H1 (cell line): ENCODE measurements at regions not wholly inside any gene's neighbourhood (a gene's known extent, or its start where the extent isn't known, plus 50 kb on each side); places are given as distances from the start of the nearest gene placed in this dataset.
A peak's percentile ranks its signal among the peaks of the same experiment; 100 is the strongest.
"Not testable (repeated sequence)": the region's sequence is repeated elsewhere in the genome, so short reads cannot be mapped to it uniquely, and the experiment has no call there.

Source experiments
- CTCF ChIA-PET: fragments of 300-600 bp; sonication (Branson Sonifier 250); formaldehyde crosslinking; loops from one replicate; lab custom pipeline; 2021; ENCODE audit not compliant: partially characterized antibody; lab: Charles Lee
- POLR2A ChIA-PET: fragments of 300-600 bp; sonication (Branson Sonifier 250); formaldehyde crosslinking; loops from one replicate; lab custom pipeline; 2021; ENCODE audit warnings: inconsistent platforms; ENCODE audit not compliant: partially characterized antibody; lab: Charles Lee
- DNase-seq, 2 experiments: peaks; one replicate each; pipeline versions ENCODE4 v3.0.0 to v3.0.0-alpha.2; 2010 to 2022; ENCODE audit warnings: low spot score in 2 of 2, low read depth in 1 of 2, mixed read lengths in 1 of 2
- FAIRE-seq: peaks from 2 replicates; lab custom pipeline; 2011; peaks lifted over from hg19 to GRCh38; lab: Jason Lieb, UNC
- H2AFZ ChIP-seq: 2 replicates; pipeline ENCODE4 v1.8.1; 2012; ENCODE audit warnings: low read length, inconsistent platforms
- H2AK5ac ChIP-seq: 2 replicates; pipeline ENCODE4 v1.6.1; 2013; ENCODE audit warnings: low read depth, low read length
- H2BK120ac ChIP-seq: replicated peaks from 2 replicates; pipeline ENCODE3; 2013; ENCODE audit warnings: low read depth, low read length, inconsistent platforms
- H2BK12ac ChIP-seq: 2 replicates; pipeline ENCODE4 v1.6.1; 2013; ENCODE audit warnings: low read depth, low read length
- H2BK15ac ChIP-seq: 2 replicates; pipeline ENCODE4 v1.6.1; 2013; ENCODE audit warnings: low read length
- H2BK20ac ChIP-seq: 2 replicates; pipeline ENCODE4 v1.6.1; 2013; ENCODE audit warnings: low read length
- H2BK5ac ChIP-seq: 2 replicates; pipeline ENCODE4 v1.6.1; 2013; ENCODE audit warnings: low read depth, low read length
- H3K14ac ChIP-seq: 2 replicates; pipeline ENCODE4 v1.6.1; 2013; ENCODE audit warnings: inconsistent platforms; ENCODE audit not compliant: insufficient read length
- H3K18ac ChIP-seq: 2 replicates; pipeline ENCODE4 v1.6.1; 2013; ENCODE audit warnings: low read length; ENCODE audit errors: extremely low read depth
- H3K23ac ChIP-seq: 2 replicates; pipeline ENCODE4 v1.6.1; 2013; ENCODE audit warnings: inconsistent platforms; ENCODE audit not compliant: insufficient read length
- H3K23me2 ChIP-seq: 2 replicates; pipeline ENCODE4 v1.6.1; 2013; ENCODE audit warnings: low read depth, low read length
- H3K27ac ChIP-seq: 2 replicates; pipeline ENCODE4 v1.6.1; 2011; ENCODE audit warnings: low read depth, low read length, inconsistent platforms
- H3K27me3 ChIP-seq, 4 experiments: replicated peaks in 1 of 4; 1 replicate in 1 of 4; 2 replicates in 3 of 4; pipeline versions ENCODE4 v1.6.1 to v1.8.1; 2011 to 2013; ENCODE audit warnings: low read length in 3 of 4, mild to moderate bottlenecking in 3 of 4, inconsistent platforms in 2 of 4, mixed read lengths in 2 of 4, moderate library complexity in 1 of 4; ENCODE audit not compliant: control insufficient read depth in 3 of 4, insufficient read depth in 3 of 4; ENCODE audit errors: extremely low read depth in 1 of 4
- H3K36me3 ChIP-seq, 4 experiments: 2 replicates each; pipeline versions ENCODE4 v1.6.1 to v1.8.1; 2011 to 2013; ENCODE audit warnings: mild to moderate bottlenecking in 4 of 4, low read length in 3 of 4, moderate library complexity in 2 of 4, control low read depth in 1 of 4, inconsistent platforms in 1 of 4; ENCODE audit not compliant: insufficient read depth in 4 of 4, control insufficient read depth in 2 of 4
- H3K4ac ChIP-seq: replicated peaks from 2 replicates; pipeline ENCODE3; 2013; ENCODE audit warnings: low read length, low read depth, mixed read lengths, inconsistent platforms; ENCODE audit not compliant: insufficient read length
- H3K4me1 ChIP-seq, 4 experiments: replicated peaks in 1 of 4; 1 replicate in 1 of 4; 2 replicates in 3 of 4; pipeline versions ENCODE4 v1.6.1 to v1.8.1; 2011 to 2013; ENCODE audit warnings: low read length in 3 of 4, inconsistent platforms in 2 of 4, mixed read lengths in 1 of 4; ENCODE audit not compliant: insufficient read depth in 4 of 4, control insufficient read depth in 3 of 4
- H3K4me2 ChIP-seq, 2 experiments: 2 replicates each; pipeline versions ENCODE4 v1.6.1 to v1.8.1; 2011 to 2013; ENCODE audit warnings: low read depth in 2 of 2, low read length in 2 of 2, control low read depth in 1 of 2, inconsistent platforms in 1 of 2, mild to moderate bottlenecking in 1 of 2; ENCODE audit not compliant: insufficient read depth in 1 of 2
- H3K4me3 ChIP-seq, 4 experiments: fragments of 200-600, 300-600 bp in 1 of 4; sonication (generic), shearing (Covaris generic), sonication (Bioruptor Twin) in 1 of 4; 2 replicates each; pipeline versions ENCODE4 v1.5.1 to v1.8.1; 2011 to 2016; ENCODE audit warnings: low read length in 4 of 4, low read depth in 3 of 4, control low read depth in 2 of 4, inconsistent platforms in 2 of 4, mild to moderate bottlenecking in 2 of 4, mixed read lengths in 1 of 4, moderate library complexity in 1 of 4; ENCODE audit not compliant: insufficient read depth in 2 of 4; ENCODE audit errors: extremely low read depth in 1 of 4
- H3K56ac ChIP-seq: replicated peaks from 2 replicates; pipeline ENCODE3; 2013; ENCODE audit warnings: low read depth, mild to moderate bottlenecking, mixed read lengths, low read length, inconsistent platforms; ENCODE audit not compliant: insufficient read length
- H3K79me1 ChIP-seq: 2 replicates; pipeline ENCODE4 v1.6.1; 2013; ENCODE audit warnings: low read depth, low read length, control low read depth
- H3K79me2 ChIP-seq, 2 experiments: 2 replicates each; pipeline versions ENCODE4 v1.6.1 to v1.8.1; 2012 to 2013; ENCODE audit warnings: low read length in 2 of 2, mild to moderate bottlenecking in 2 of 2, inconsistent platforms in 1 of 2; ENCODE audit not compliant: insufficient read depth in 2 of 2, control insufficient read depth in 1 of 2
- H3K9ac ChIP-seq, 4 experiments: replicated peaks in 1 of 4; 1 replicate in 1 of 4; 2 replicates in 3 of 4; pipeline versions ENCODE4 v1.6.1 to v1.8.1; 2011 to 2013; ENCODE audit warnings: low read depth in 3 of 4, low read length in 3 of 4, control low read depth in 2 of 4, mild to moderate bottlenecking in 2 of 4, moderate library complexity in 2 of 4, inconsistent platforms in 1 of 4; ENCODE audit errors: extremely low read depth in 1 of 4
- H3K9me3 ChIP-seq, 2 experiments: 2 replicates each; pipeline versions ENCODE4 v1.6.1 to v1.8.1; 2012 to 2013; ENCODE audit warnings: mild to moderate bottlenecking in 2 of 2, moderate library complexity in 2 of 2, control low read depth in 1 of 2, inconsistent platforms in 1 of 2, low read depth in 1 of 2, low read length in 1 of 2, mixed read lengths in 1 of 2; ENCODE audit not compliant: insufficient read depth in 2 of 2
- H4K20me1 ChIP-seq, 2 experiments: replicated peaks in 1 of 2; 2 replicates each; pipeline versions ENCODE3 to v1.8.1; 2011 to 2013; ENCODE audit warnings: inconsistent platforms in 2 of 2, low read length in 2 of 2, mild to moderate bottlenecking in 1 of 2; ENCODE audit not compliant: insufficient read depth in 2 of 2, control insufficient read depth in 1 of 2
- H4K5ac ChIP-seq: 2 replicates; pipeline ENCODE4 v1.6.1; 2013; ENCODE audit warnings: low read length, low read depth, mixed read lengths, inconsistent platforms; ENCODE audit not compliant: insufficient read length
- H4K8ac ChIP-seq: 2 replicates; pipeline ENCODE4 v1.8.0; 2013; ENCODE audit warnings: mild to moderate bottlenecking, moderate library complexity, low read length, inconsistent platforms; ENCODE audit not compliant: insufficient read depth; ENCODE audit errors: extremely low read depth
- H4K91ac ChIP-seq: replicated peaks from 2 replicates; pipeline ENCODE3; 2013; ENCODE audit warnings: low read length, mixed read lengths, inconsistent platforms; ENCODE audit not compliant: insufficient read length
- SUZ12 ChIP-seq: fragments of 200-600 bp; sonication (generic); IDR thresholded peaks from 2 replicates; pipeline ENCODE4 v1.6.1; 2012; ENCODE audit warnings: mild to moderate bottlenecking, inconsistent platforms, low read length, moderate library complexity, mixed read lengths
- WGBS, 2 experiments: shearing (Covaris generic) in 1 of 2; methylation state at CpG; one replicate each; pipeline versions ENCODE4 v1.1.6 to v1.1.7; 2013 to 2015; ENCODE audit warnings: low lambda C conversion rate in 2 of 2, mixed read lengths in 2 of 2, inconsistent platforms in 1 of 2, low coverage in 1 of 2, missing lambda C conversion rate in 1 of 2; ENCODE audit not compliant: insufficient replicate concordance in 2 of 2, insufficient coverage in 1 of 2, insufficient read length in 1 of 2; ENCODE audit errors: extremely low coverage in 1 of 2, missing lambda C conversion rate in 1 of 2; 5-methylcytosine and 5-hydroxymethylcytosine counted together

GRCh38 chr7:153747969-153748368 is 304.2 kb upstream of the DPP6 start:
- H3K4me2 ChIP-seq, result peak overlapping the region; percentile 41 to 46; a peak in 2 of 4 replicates
- H2AK5ac ChIP-seq, H4K8ac ChIP-seq, H2BK12ac ChIP-seq, H3K79me2 ChIP-seq, H3K9me3 ChIP-seq, POLR2A ChIA-PET, CTCF ChIA-PET, H2BK20ac ChIP-seq, H4K91ac ChIP-seq, H2BK5ac ChIP-seq, H2AFZ ChIP-seq, H3K23me2 ChIP-seq, H3K4me1 ChIP-seq, H3K9ac ChIP-seq, H4K20me1 ChIP-seq, H2BK120ac ChIP-seq, H3K18ac ChIP-seq, H4K5ac ChIP-seq, H3K14ac ChIP-seq, H3K27me3 ChIP-seq, H3K79me1 ChIP-seq, H3K4ac ChIP-seq, FAIRE-seq, H2BK15ac ChIP-seq, H3K23ac ChIP-seq, H3K27ac ChIP-seq, H3K36me3 ChIP-seq, H3K56ac ChIP-seq: not testable (repeated sequence)
- 37% methylated on average over 13 of the region's 21 CpGs; no CpG with 5 or more reads in 1 of the 2 experiments for WGBS, 2 experiments
- TF ChIP-seq SUZ12, result peak; percentile 21; the same call in 1 of the 2 replicates
- DNase-seq, result peak in 1 of 2 experiments; percentile 55
- H3K4me3 ChIP-seq, result peak overlapping the region in 1 of 4 experiments; percentile 38; a peak in 2 of 8 replicates

- H3K36me3 ChIP-seq, POLR2A ChIA-PET, H3K79me2 ChIP-seq, H3K27ac ChIP-seq, H4K20me1 ChIP-seq, CTCF ChIA-PET, H4K91ac ChIP-seq, H2BK20ac ChIP-seq, H3K23ac ChIP-seq, H3K4ac ChIP-seq, H2BK15ac ChIP-seq, H2BK12ac ChIP-seq, H2AFZ ChIP-seq, H3K79me1 ChIP-seq, H3K9me3 ChIP-seq, H3K56ac ChIP-seq, H4K8ac ChIP-seq, H3K9ac ChIP-seq, H2BK5ac ChIP-seq, H4K5ac ChIP-seq, H3K23me2 ChIP-seq, H2AK5ac ChIP-seq, FAIRE-seq, H2BK120ac ChIP-seq, H3K27me3 ChIP-seq, H3K4me1 ChIP-seq, H3K18ac ChIP-seq, H3K14ac ChIP-seq: not testable (repeated sequence)
- H3K4me2 ChIP-seq, result peak overlapping the region; percentile 41 to 53; a peak in 3 of 4 replicates
- H3K4me3 ChIP-seq, result peak overlapping the region in 2 of 4 experiments; percentile 23 to 49; a peak in 4 of 8 replicates
- peak in 1 of 2 experiments; percentile 62 for DNase-seq
- WGBS, 2 experiments, result 49% methylated on average over 12 of the region's 25 CpGs; no CpG with 5 or more reads in 1 of the 2 experiments
These were observed 303.3 kb upstream of the DPP6 start for GRCh38 chr7:153748885-153749284.
